IMR-90 (cell line): ENCODE measurements at regions not wholly inside any gene's neighbourhood (a gene's known extent, or its start where the extent isn't known, plus 50 kb on each side); places are given as distances from the start of the nearest gene placed in this dataset.

Source experiments
- ATAC-seq: fragments of 200-7000 bp; cut with Tn5 transposase; 2 replicates; pipeline ENCODE4 v1.9.1; 2020; ENCODE audit warnings: low read depth, mild to moderate bottlenecking, moderate library complexity
- BruUV-seq: library from RNA; stranded (reverse); fragments of 400-500 nt; replicated peaks from 2 replicates; lab custom pipeline; 2021; lab: Mats Ljungman, UMichigan
- CTCF ChIA-PET: fragments of 300-600 bp; formaldehyde crosslinking; extraction: SDS; loops from one replicate; lab custom pipeline; 2021; ENCODE audit warnings: antibody characterized with exemption; lab: Yijun Ruan, JAX
- POLR2A ChIA-PET: fragments of 300-600 bp; sonication (Branson Sonifier 250); formaldehyde crosslinking; loops from one replicate; lab custom pipeline; 2022; ENCODE audit warnings: antibody characterized with exemption; ENCODE audit not compliant: unreplicated experiment; lab: Charles Lee
- DNase-seq: peaks from one replicate; pipeline ENCODE4 v3.0.0; 2013
- H2AFZ ChIP-seq: replicated peaks from 2 replicates; pipeline ENCODE3; 2013; ENCODE audit warnings: low read length, mild to moderate bottlenecking; ENCODE audit not compliant: poor library complexity
- H2AK5ac ChIP-seq: 2 replicates; pipeline ENCODE4 v1.6.1; 2013; ENCODE audit warnings: low read depth, low read length, inconsistent platforms
- H2AK9ac ChIP-seq: replicated peaks from 2 replicates; pipeline ENCODE3; 2013; ENCODE audit warnings: mild to moderate bottlenecking, low read depth, low read length, moderate library complexity; ENCODE audit not compliant: poor library complexity
- H2BK120ac ChIP-seq: 2 replicates; pipeline ENCODE4 v1.6.1; 2013; ENCODE audit warnings: low read depth, low read length, inconsistent platforms
- H2BK15ac ChIP-seq: 3 replicates; pipeline ENCODE4 v1.6.1; 2013; ENCODE audit warnings: low read depth, low read length, inconsistent platforms
- H2BK20ac ChIP-seq: 2 replicates; pipeline ENCODE4 v1.6.1; 2013; ENCODE audit warnings: low read depth, mild to moderate bottlenecking, inconsistent platforms, low read length, moderate library complexity
- H2BK5ac ChIP-seq: 2 replicates; pipeline ENCODE4 v1.6.1; 2013; ENCODE audit warnings: mild to moderate bottlenecking, low read depth, low read length, inconsistent platforms; ENCODE audit not compliant: poor library complexity, severe bottlenecking
- H3K14ac ChIP-seq: replicated peaks from 2 replicates; pipeline ENCODE4 v1.6.1; 2013; ENCODE audit warnings: low read depth, low read length, inconsistent platforms
- H3K18ac ChIP-seq: 2 replicates; pipeline ENCODE4 v1.6.1; 2013; ENCODE audit warnings: low read depth, low read length, control low read depth
- H3K23ac ChIP-seq: 2 replicates; pipeline ENCODE4 v1.6.1; 2013; ENCODE audit warnings: low read depth, low read length, inconsistent platforms
- H3K27ac ChIP-seq: 2 replicates; pipeline ENCODE4 v1.5.1; 2013; ENCODE audit warnings: mild to moderate bottlenecking, control low read depth, low read length; ENCODE audit not compliant: insufficient read depth
- H3K27me3 ChIP-seq: 2 replicates; pipeline ENCODE4 v1.6.1; 2013; ENCODE audit warnings: low read length; ENCODE audit not compliant: control insufficient read depth, insufficient read depth
- H3K36me3 ChIP-seq: 2 replicates; pipeline ENCODE4 v1.6.1; 2013; ENCODE audit warnings: low read length, mixed read lengths; ENCODE audit not compliant: control insufficient read depth, insufficient read depth
- H3K4ac ChIP-seq: 2 replicates; pipeline ENCODE4 v1.6.1; 2013; ENCODE audit warnings: low read depth, low read length, inconsistent platforms
- H3K4me1 ChIP-seq: 2 replicates; pipeline ENCODE4 v1.6.1; 2013; ENCODE audit warnings: low read length, mixed read lengths; ENCODE audit not compliant: control insufficient read depth, insufficient read depth
- H3K4me2 ChIP-seq: 2 replicates; pipeline ENCODE4 v1.6.1; 2013; ENCODE audit warnings: low read depth, mild to moderate bottlenecking, control low read depth, low read length, moderate library complexity
- H3K4me3 ChIP-seq: 2 replicates; pipeline ENCODE4 v1.5.1; 2013; ENCODE audit warnings: low read depth, mild to moderate bottlenecking, control low read depth, low read length, moderate library complexity; ENCODE audit not compliant: insufficient read depth
- H3K56ac ChIP-seq: 2 replicates; pipeline ENCODE4 v1.6.1; 2013; ENCODE audit warnings: low read length, inconsistent platforms; ENCODE audit not compliant: insufficient read depth; ENCODE audit errors: extremely low read depth
- H3K79me1 ChIP-seq, 2 experiments: 2 replicates each; pipeline ENCODE4 v1.6.1; 2013; ENCODE audit warnings: low read length in 2 of 2, inconsistent platforms in 1 of 2, low read depth in 1 of 2
- H3K9ac ChIP-seq: 2 replicates; pipeline ENCODE4 v1.6.1; 2013; ENCODE audit warnings: low read depth, low read length, control low read depth
- H3K9me1 ChIP-seq: 2 replicates; pipeline ENCODE4 v1.6.1; 2013; ENCODE audit warnings: low read length, inconsistent platforms; ENCODE audit not compliant: insufficient read depth
- H3K9me3 ChIP-seq: 2 replicates; pipeline ENCODE4 v1.6.1; 2013; ENCODE audit warnings: low read length; ENCODE audit not compliant: control insufficient read depth, insufficient read depth
- H4K20me1 ChIP-seq: 2 replicates; pipeline ENCODE4 v1.6.1; 2013; ENCODE audit warnings: low read length, inconsistent platforms; ENCODE audit not compliant: insufficient read depth
- H4K5ac ChIP-seq: 2 replicates; pipeline ENCODE4 v1.6.1; 2013; ENCODE audit warnings: mild to moderate bottlenecking, low read depth, low read length, control low read depth
- H4K8ac ChIP-seq, 2 experiments: 2 replicates each; pipeline ENCODE4 v1.6.1; 2013; ENCODE audit warnings: low read depth in 2 of 2, low read length in 2 of 2, control low read depth in 1 of 2, inconsistent platforms in 1 of 2
- H4K91ac ChIP-seq: 2 replicates; pipeline ENCODE4 v1.6.1; 2013; ENCODE audit warnings: low read depth, low read length, inconsistent platforms; ENCODE audit not compliant: insufficient read depth
- BHLHE40 ChIP-seq: fragments of 150-350 bp; IDR thresholded peaks from 2 replicates; pipeline ENCODE4 v1.6.1; 2016; ENCODE audit warnings: mild to moderate bottlenecking, low read depth, low read length
- CEBPB ChIP-seq: IDR thresholded peaks from 2 replicates; pipeline ENCODE4 v1.6.1; 2012; ENCODE audit warnings: low read depth, low read length, improper control_type of control experiment
- FOS ChIP-seq: fragments of 150-350 bp; IDR thresholded peaks from 2 replicates; pipeline ENCODE4 v1.6.1; 2016; ENCODE audit warnings: low read depth, low read length
- MAFK ChIP-seq: IDR thresholded peaks from 2 replicates; pipeline ENCODE4 v1.6.1; 2012; ENCODE audit warnings: low read depth, low read length, improper control_type of control experiment
- MAZ ChIP-seq: IDR thresholded peaks from 2 replicates; pipeline ENCODE4 v1.6.1; 2012; ENCODE audit warnings: low read depth, mild to moderate bottlenecking, low read length, improper control_type of control experiment, moderate library complexity, borderline replicate concordance
- MXI1 ChIP-seq: IDR thresholded peaks from 2 replicates; pipeline ENCODE4 v1.6.1; 2012; ENCODE audit warnings: low read depth, mild to moderate bottlenecking, low read length, moderate library complexity, borderline replicate concordance
- NFE2L2 ChIP-seq: fragments of 150-350 bp; IDR thresholded peaks from 2 replicates; pipeline ENCODE4 v1.6.1; 2016; ENCODE audit warnings: low read depth, mild to moderate bottlenecking, low read length
- POLR2A ChIP-seq: IDR thresholded peaks from 2 replicates; pipeline ENCODE4 v1.6.1; 2012; ENCODE audit warnings: mild to moderate bottlenecking, low read depth, low read length
- RAD21 ChIP-seq: IDR thresholded peaks from 2 replicates; pipeline ENCODE4 v1.6.1; 2012; ENCODE audit warnings: low read length, improper control_type of control experiment
- RCOR1 ChIP-seq: IDR thresholded peaks from 2 replicates; pipeline ENCODE4 v1.6.1; 2012; ENCODE audit warnings: mild to moderate bottlenecking, low read length, improper control_type of control experiment; ENCODE audit not compliant: insufficient replicate concordance
- RFX5 ChIP-seq: IDR thresholded peaks from 2 replicates; pipeline ENCODE4 v1.8.0; 2012; ENCODE audit warnings: low read depth, mild to moderate bottlenecking, low read length, moderate library complexity
- SMC3 ChIP-seq: fragments of 150-350 bp; IDR thresholded peaks from 2 replicates; pipeline ENCODE4 v1.6.1; 2016; ENCODE audit warnings: low read depth, mild to moderate bottlenecking, antibody characterized with exemption, low read length, moderate library complexity
- WGBS, 2 experiments: methylation state at CpG; one replicate each; pipeline versions ENCODE4 v1.1.5 to v1.1.7; 2013; ENCODE audit warnings: missing lambda C conversion rate in 2 of 2; ENCODE audit not compliant: insufficient read length in 1 of 2; ENCODE audit errors: extremely low coverage in 2 of 2; 5-methylcytosine and 5-hydroxymethylcytosine counted together
- dilution Hi-C: fragments of 300-500 bp; cut with HindIII; formaldehyde crosslinking; loops from one replicate; pipeline ENCODE4 v1.14.3; 2018; ENCODE audit warnings: low sequenced_read_pairs; ENCODE audit not compliant: unreplicated experiment
- in situ Hi-C: fragments of 300-500 bp; cut with MboI; formaldehyde crosslinking; loops from 3 replicates; pipeline ENCODE4 v1.14.3; 2019; ENCODE audit warnings: low sequenced_read_pairs, inconsistent platforms, mixed read lengths
- intact Hi-C: fragments of 100-400 bp; cut with micrococcal nuclease; formaldehyde crosslinking; loops from 2 replicates; pipeline ENCODE4 v1.10.0; 2022
- TF ChIP-seq, protein P1 (sequence below): fragments of 150-350 bp; IDR thresholded peaks from 2 replicates; pipeline ENCODE4 v1.6.1; 2016; ENCODE audit warnings: low read depth, mild to moderate bottlenecking, low read length, moderate library complexity, borderline replicate concordance

DNA sequence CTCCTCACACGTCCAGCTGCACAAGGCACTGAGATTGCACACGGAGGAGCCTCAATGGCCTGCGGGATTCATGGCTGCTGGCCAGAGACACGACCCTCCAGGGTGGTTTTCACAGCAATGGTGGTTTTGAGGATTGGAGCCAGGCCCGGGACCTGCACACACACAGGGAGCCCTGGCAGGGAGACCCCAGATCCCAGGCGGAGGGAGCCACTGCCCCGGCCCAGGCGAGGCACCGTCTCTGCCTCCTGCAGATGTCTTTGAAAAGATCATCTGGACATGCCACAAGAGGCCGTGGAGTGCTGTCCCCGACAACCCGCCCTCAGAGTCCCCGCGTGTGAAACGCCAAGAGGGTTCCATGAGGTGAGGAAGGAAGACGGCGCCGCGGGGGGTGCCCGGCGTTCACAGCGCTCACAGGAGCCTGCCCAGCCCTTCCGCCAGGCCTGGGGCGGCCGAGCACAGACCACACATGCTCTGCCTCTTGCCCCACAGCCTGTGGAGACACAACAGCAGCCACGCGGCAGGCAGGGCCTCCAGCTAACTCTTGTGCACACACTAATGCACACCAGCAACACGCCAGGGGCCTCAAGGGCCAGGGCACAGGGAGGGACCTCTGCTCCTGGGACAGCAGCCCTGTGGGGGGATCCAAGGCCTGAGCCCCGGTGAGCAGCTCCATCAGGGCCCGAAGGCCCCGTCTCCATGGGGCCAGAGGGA lies 72.8 kb upstream of the CTDP1 start:
- H3K4me3 ChIP-seq: no peak overlapping the region
- no peak overlapping the region for H3K27ac ChIP-seq
- H2BK5ac ChIP-seq: no peak overlapping the region
- H3K4me2 ChIP-seq: no peak overlapping the region
- in situ Hi-C loops (no loop called here), intact Hi-C loops (no loop called here), dilution Hi-C loops (no loop called here)
- no peak overlapping the region for H4K8ac ChIP-seq
- H3K79me1 ChIP-seq: no peaks in the 10 kb centered on the region
- no peak overlapping the region for H2AFZ ChIP-seq
- ChIA-PET POLR2A (no interaction called here), CTCF (no interaction called here)
- BruUV-seq: no TSS peak
- no peak overlapping the region for H3K23ac ChIP-seq
- H3K36me3 ChIP-seq: no peaks in the 10 kb centered on the region
- H3K4ac ChIP-seq: no peak overlapping the region
- H3K56ac ChIP-seq: no peak overlapping the region
- H3K9me3 ChIP-seq: no peaks in the 10 kb centered on the region
- H2BK20ac ChIP-seq: no peak overlapping the region
- H2AK9ac ChIP-seq: no peak overlapping the region
- no peaks in the 10 kb centered on the region; the same call in 1 of the 2 replicates for H3K9me1 ChIP-seq
- WGBS, 2 experiments: 79% methylated on average over 19 of the region's 31 CpGs; no CpG with 5 or more reads in 1 of the 2 experiments
- DNase-seq: no peak
- H3K14ac ChIP-seq: no peak overlapping the region
- peaks cover 9% of the 10 kb centered on the region; the same call in 1 of the 2 replicates for H3K27me3 ChIP-seq
- no peak overlapping the region for H4K91ac ChIP-seq
- no peak overlapping the region for H2AK5ac ChIP-seq
- H2BK15ac ChIP-seq: no peak overlapping the region
- peaks cover 9% of the 10 kb centered on the region for H3K4me1 ChIP-seq
- ATAC-seq: no peak
- no peak overlapping the region for H2BK120ac ChIP-seq
- no peak for TF ChIP-seq MAZ
- TF ChIP-seq SMC3: no peak
- TF ChIP-seq, protein P1, sequence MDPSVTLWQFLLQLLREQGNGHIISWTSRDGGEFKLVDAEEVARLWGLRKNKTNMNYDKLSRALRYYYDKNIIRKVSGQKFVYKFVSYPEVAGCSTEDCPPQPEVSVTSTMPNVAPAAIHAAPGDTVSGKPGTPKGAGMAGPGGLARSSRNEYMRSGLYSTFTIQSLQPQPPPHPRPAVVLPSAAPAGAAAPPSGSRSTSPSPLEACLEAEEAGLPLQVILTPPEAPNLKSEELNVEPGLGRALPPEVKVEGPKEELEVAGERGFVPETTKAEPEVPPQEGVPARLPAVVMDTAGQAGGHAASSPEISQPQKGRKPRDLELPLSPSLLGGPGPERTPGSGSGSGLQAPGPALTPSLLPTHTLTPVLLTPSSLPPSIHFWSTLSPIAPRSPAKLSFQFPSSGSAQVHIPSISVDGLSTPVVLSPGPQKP: no peak
- TF ChIP-seq BHLHE40: no peak
- TF ChIP-seq POLR2A: no peak
- TF ChIP-seq FOS: no peak
- TF ChIP-seq CEBPB: no peak
- no peak for TF ChIP-seq MAFK
- no peak for TF ChIP-seq RAD21
- no peak for TF ChIP-seq NFE2L2
- no peak for TF ChIP-seq MXI1
- TF ChIP-seq RCOR1: no peak
- no peak for TF ChIP-seq RFX5
- H3K18ac ChIP-seq: no peak overlapping the region
- no peak overlapping the region for H4K5ac ChIP-seq
- no peaks in the 10 kb centered on the region for H4K20me1 ChIP-seq
- no peak overlapping the region for H3K9ac ChIP-seq
